Loucy (cell line): ENCODE measurements at regions not wholly inside any gene's neighbourhood (a gene's known extent, or its start where the extent isn't known, plus 50 kb on each side); places are given as distances from the start of the nearest gene placed in this dataset.

ENCODE experiments used
- CTCF ChIP-seq: fragments of 200-600 bp; sonication (generic); conservative IDR thresholded peaks from 2 replicates; pipeline ENCODE4 v1.5.1; 2014; ENCODE audit warnings: mild to moderate bottlenecking, antibody characterized with exemption, low read length
- EZH2phosphoT487 ChIP-seq: fragments of 200-600 bp; IDR thresholded peaks from 2 replicates; pipeline ENCODE4 v1.6.1; 2018; ENCODE audit warnings: antibody characterized with exemption, mild to moderate bottlenecking, moderate library complexity, borderline replicate concordance

- TF ChIP-seq CTCF (no peak), EZH2phosphoT487 (no peak)
Measured at GRCh38 chr4:182126096-182126495, 117.1 kb upstream of the TENM3 start.
